ENCODE measurements at regions not wholly inside any gene's neighbourhood (a gene's known extent, or its start where the extent isn't known, plus 50 kb on each side); places are given as distances from the start of the nearest gene placed in this dataset.

DNA sequence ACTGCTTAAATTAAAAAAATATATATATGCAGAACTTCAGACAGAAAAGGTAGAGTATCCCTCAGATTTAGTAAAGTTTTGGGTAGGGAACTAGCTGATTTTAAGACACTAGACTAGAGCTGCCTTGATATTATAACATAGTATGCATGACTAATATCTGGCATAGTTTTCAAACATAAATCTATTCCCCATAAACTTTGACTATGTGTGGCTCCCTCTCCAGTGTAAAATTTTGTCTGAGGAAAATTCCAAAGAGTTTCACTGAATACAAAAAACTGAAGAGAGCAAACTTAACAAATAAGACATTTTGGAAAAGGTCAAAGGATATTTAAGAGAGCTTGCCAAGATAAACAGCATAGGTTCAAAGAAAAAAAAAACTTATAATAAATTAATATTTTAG lies 66.2 kb upstream of the ZNF462 start:
- TF ChIP-seq POLR2AphosphoS5 (IDR thresholded peaks at IDR 0.05) (no peak), CTCF (IDR thresholded peaks at IDR 0.05) (no peak), POLR2A (IDR thresholded peaks at IDR 0.05) (no peak), EP300 (IDR thresholded peaks at IDR 0.05; ENCODE audit: low read depth) (no peak)
- intact Hi-C loops (cut with DNase I; ENCODE audit: low total_unique reads) = no loop called here
- Histone ChIP-seq H3K4me1 (peaks cover 0 to 39% (median 12%) of the 10 kb centered on the region in 4 donors), H3K27me3 (no peaks in the 10 kb centered on the region), H3K36me3 (no peaks in the 10 kb centered on the region), H3K9me3 (no peaks in the 10 kb centered on the region), H3K4me3 (no peak overlapping the region), H3K27ac (peak overlapping the region in 3 of 4 donors; percentile 22 to 43 (median 28))
- no peak for DNase-seq
- in situ Hi-C loops (cut with MboI; ENCODE audit: low pct_ligation_motif_present in 1 of 4, low pct_unique_long_range_greater_than_20kb in 1 of 4, low sequenced_read_pairs in 3 of 4) = no loop called here

GRCh38 chr9:106797299-106797698 lies 65.7 kb upstream of the ZNF462 start:
- peak; percentile 56 for DNase-seq
- no peak for TF ChIP-seq CTCF (IDR thresholded peaks at IDR 0.05)
- TF ChIP-seq POLR2AphosphoS5 (IDR thresholded peaks at IDR 0.05) = peak in 2 of 3 donors; percentile 8 to 21
- intact Hi-C loops (cut with DNase I; ENCODE audit: low total_unique reads) (no loop called here), in situ Hi-C loops (cut with MboI; ENCODE audit: low pct_ligation_motif_present in 1 of 4, low pct_unique_long_range_greater_than_20kb in 1 of 4, low sequenced_read_pairs in 3 of 4) (no loop called here)
- Histone ChIP-seq H3K4me3 (no peak overlapping the region), H3K4me1 (peaks cover 0 to 39% (median 12%) of the 10 kb centered on the region in 4 donors), H3K27me3 (no peaks in the 10 kb centered on the region), H3K36me3 (no peaks in the 10 kb centered on the region), H3K9me3 (no peaks in the 10 kb centered on the region), H3K27ac (peak overlapping the region in 3 of 4 donors; percentile 22 to 43 (median 28))
- WGBS, 2 donors (ENCODE audit: low coverage in 1 of 2) = 17 to 52% methylated on average over 2 of the region's 2 CpGs

DNA sequence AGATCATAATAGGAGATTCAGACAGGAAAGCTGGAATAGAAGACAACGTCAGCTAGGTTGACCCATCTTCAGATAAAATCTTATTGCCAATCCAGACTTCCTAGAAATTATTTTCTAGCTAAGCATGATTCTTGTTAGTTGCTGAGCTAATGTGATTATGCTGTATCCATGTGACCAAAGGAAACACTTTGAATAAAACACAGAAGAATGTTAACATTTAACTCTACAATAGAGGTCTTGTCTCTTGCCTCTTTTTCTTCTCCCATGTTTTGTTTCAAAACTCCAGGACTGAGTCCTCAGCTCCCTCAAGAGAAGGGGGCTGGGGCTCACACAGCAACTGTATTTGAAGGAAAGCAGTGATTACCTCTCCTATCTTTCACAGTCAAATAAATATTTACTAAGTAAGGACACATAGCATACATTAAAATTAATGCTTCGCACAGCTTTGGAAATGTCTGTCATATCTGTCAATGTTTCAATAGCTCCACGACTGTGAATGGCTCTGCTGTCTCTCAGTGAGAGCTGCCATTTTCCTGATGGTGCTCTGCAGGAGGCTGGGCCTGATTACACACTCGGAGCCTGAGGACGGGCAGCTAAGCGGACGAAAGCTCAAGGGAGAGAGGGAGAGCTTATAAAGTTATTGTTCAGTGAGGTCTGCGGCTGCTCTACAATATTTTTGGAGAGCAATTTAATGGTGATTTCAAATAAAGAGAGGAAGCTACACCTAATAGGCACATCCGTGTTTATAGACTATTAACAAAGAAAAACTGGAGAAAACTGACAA lies 64.8 kb upstream of the ZNF462 start:
- no peak overlapping the region for H3K4me3 ChIP-seq
- no peaks in the 10 kb centered on the region for H3K9me3 ChIP-seq
- no peak for DNase-seq
- no peaks in the 10 kb centered on the region for H3K27me3 ChIP-seq
- TF ChIP-seq POLR2AphosphoS5 (IDR thresholded peaks at IDR 0.05) (no peak), POLR2A (IDR thresholded peaks at IDR 0.05) (no peak), CTCF (IDR thresholded peaks at IDR 0.05) (no peak), EP300 (IDR thresholded peaks at IDR 0.05; ENCODE audit: low read depth) (no peak)
- intact Hi-C loops (cut with DNase I; ENCODE audit: low total_unique reads) = no loop called here
- H3K4me1 ChIP-seq = peaks cover 0 to 39% (median 12%) of the 10 kb centered on the region in 4 donors
- H3K27ac ChIP-seq = no peak overlapping the region
- 87 to 90% methylated on average over 6 to 9 of the region's 9 CpGs for whole genome bisulfite sequencing, 2 donors (ENCODE audit: low coverage in 1 of 2)
- in situ Hi-C loops (cut with MboI; ENCODE audit: low pct_ligation_motif_present in 1 of 4, low pct_unique_long_range_greater_than_20kb in 1 of 4, low sequenced_read_pairs in 3 of 4) = no loop called here
- H3K36me3 ChIP-seq = no peaks in the 10 kb centered on the region

GRCh38 chr9:106799152-106799551 lies 63.8 kb upstream of the ZNF462 start:
- H3K4me3 ChIP-seq = no peak overlapping the region
- DNase-seq = no peak
- H3K27ac ChIP-seq = no peak overlapping the region
- in situ Hi-C loops (cut with MboI; ENCODE audit: low pct_ligation_motif_present in 1 of 4, low pct_unique_long_range_greater_than_20kb in 1 of 4, low sequenced_read_pairs in 3 of 4) (no loop called here), intact Hi-C loops (cut with DNase I; ENCODE audit: low total_unique reads) (no loop called here)
- no peak for TF ChIP-seq POLR2A (IDR thresholded peaks at IDR 0.05)
- no peaks in the 10 kb centered on the region for H3K27me3 ChIP-seq
- H3K36me3 ChIP-seq = no peaks in the 10 kb centered on the region
- peaks cover 0 to 31% (median 8%) of the 10 kb centered on the region in 4 donors for H3K4me1 ChIP-seq
- H3K9me3 ChIP-seq = no peaks in the 10 kb centered on the region
- WGBS, 2 donors (ENCODE audit: low coverage in 1 of 2) = 65 to 74% methylated on average over 4 of the region's 4 CpGs
